HG03064 (cell line): ENCODE measurements at regions not wholly inside any gene's neighbourhood (a gene's known extent, or its start where the extent isn't known, plus 50 kb on each side); places are given as distances from the start of the nearest gene placed in this dataset.

ENCODE experiments used
- ATAC-seq: cut with Tn5 transposase; IDR thresholded peaks from one replicate; pipeline ENCODE4 v1.9.1; 2021; ENCODE audit warnings: low read depth; ENCODE audit not compliant: unreplicated experiment

GRCh38 chr2:41933046-41933420 is 114.8 kb upstream of the PKDCC start:
- ATAC-seq: no peak

GRCh38 chr2:41933585-41934320 is 114.1 kb upstream of the PKDCC start:
- no peak for ATAC-seq

- ATAC-seq: no peak
These were observed 113.4 kb upstream of the PKDCC start for GRCh38 chr2:41934329-41934958.

- ATAC-seq: no peak
These were observed 112.8 kb upstream of the PKDCC start for GRCh38 chr2:41935002-41935401.

GRCh38 chr2:41935825-41936224 is 112.0 kb upstream of the PKDCC start:
- no peak for ATAC-seq

GRCh38 chr2:41936771-41937463 is 110.9 kb upstream of the PKDCC start:
- ATAC-seq: no peak

- ATAC-seq: no peak
These were observed 110.3 kb upstream of the PKDCC start for GRCh38 chr2:41937464-41937906.

- ATAC-seq: no peak
These were observed 109.7 kb upstream of the PKDCC start for GRCh38 chr2:41937921-41938708.

GRCh38 chr2:41940060-41940744 is 107.6 kb upstream of the PKDCC start:
- ATAC-seq: no peak

GRCh38 chr2:41940745-41941063 is 107.1 kb upstream of the PKDCC start:
- ATAC-seq: no peak

GRCh38 chr2:41941831-41942230 is 106.0 kb upstream of the PKDCC start:
- ATAC-seq: no peak

GRCh38 chr2:41942278-41942677 is 105.5 kb upstream of the PKDCC start:
- no peak for ATAC-seq

- ATAC-seq: no peak
These were observed 104.7 kb upstream of the PKDCC start for GRCh38 chr2:41943159-41943558.

GRCh38 chr2:41944220-41944880 is 103.5 kb upstream of the PKDCC start:
- no peak for ATAC-seq

GRCh38 chr2:41947701-41948396 is 100.0 kb upstream of the PKDCC start:
- ATAC-seq: no peak

GRCh38 chr2:41948397-41948763 is 99.4 kb upstream of the PKDCC start:
- no peak for ATAC-seq

- ATAC-seq: no peak
These were observed 98.5 kb upstream of the PKDCC start for GRCh38 chr2:41949091-41949882.

- no peak for ATAC-seq
These were observed 97.7 kb upstream of the PKDCC start for GRCh38 chr2:41949883-41950665.
